HG03025 (cell line): ENCODE measurements at regions not wholly inside any gene's neighbourhood (a gene's known extent, or its start where the extent isn't known, plus 50 kb on each side); places are given as distances from the start of the nearest gene placed in this dataset.
A peak's percentile ranks its signal among the peaks of the same experiment; 100 is the strongest.
"Not testable (repeated sequence)": the region's sequence is repeated elsewhere in the genome, so short reads cannot be mapped to it uniquely, and the experiment has no call there.

Source experiments
- ATAC-seq: cut with Tn5 transposase; IDR thresholded peaks from one replicate; pipeline ENCODE4 v1.9.1; 2021; ENCODE audit warnings: mild to moderate bottlenecking, moderate library complexity; ENCODE audit not compliant: unreplicated experiment, low FRiP score

- no peak for ATAC-seq
These were observed 154.1 kb upstream of the ZSWIM2 start for GRCh38 chr2:187003038-187003554.

- no peak for ATAC-seq
These were observed 153.3 kb upstream of the ZSWIM2 start for GRCh38 chr2:187002242-187002641.

- ATAC-seq = no peak
These were observed 152.3 kb upstream of the ZSWIM2 start for GRCh38 chr2:187001248-187001647.

- ATAC-seq = no peak
These were observed 146.1 kb upstream of the ZSWIM2 start for GRCh38 chr2:186995092-186995491.

GRCh38 chr2:186992597-186992996 is 143.6 kb upstream of the ZSWIM2 start:
- no peak for ATAC-seq

DNA sequence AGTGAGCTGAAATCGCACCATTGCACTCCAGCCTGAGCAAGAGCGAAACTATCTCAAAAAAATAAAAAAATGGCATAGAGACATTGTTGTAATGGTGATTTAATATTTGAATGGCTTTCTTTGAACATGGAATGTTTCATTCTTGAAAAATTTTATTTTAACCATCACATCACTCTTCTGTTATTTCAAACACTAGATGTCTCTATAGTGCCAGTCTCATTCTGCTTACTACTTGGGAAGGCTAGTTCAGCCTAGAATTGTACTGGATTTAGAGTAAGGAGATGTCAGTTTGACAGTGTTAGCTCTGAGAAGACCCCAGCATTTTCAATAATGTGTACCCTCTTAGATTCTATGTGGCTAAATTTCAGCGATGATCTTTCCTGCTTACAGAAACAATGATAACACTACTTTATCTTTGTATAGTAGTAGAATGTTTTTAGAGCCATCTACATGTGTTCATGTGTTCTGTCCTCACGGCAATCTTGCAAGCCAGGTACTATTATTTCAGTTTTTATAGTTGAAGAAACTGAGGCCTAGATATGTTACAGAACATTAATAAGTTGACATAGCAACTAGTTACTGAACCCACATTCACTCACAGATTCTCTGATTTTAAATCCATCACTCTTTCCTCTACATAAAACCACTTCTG is 142.9 kb upstream of the ZSWIM2 start:
- ATAC-seq = no peak

- ATAC-seq = no peak
These were observed 136.0 kb upstream of the ZSWIM2 start for GRCh38 chr2:186984966-186985365.

DNA sequence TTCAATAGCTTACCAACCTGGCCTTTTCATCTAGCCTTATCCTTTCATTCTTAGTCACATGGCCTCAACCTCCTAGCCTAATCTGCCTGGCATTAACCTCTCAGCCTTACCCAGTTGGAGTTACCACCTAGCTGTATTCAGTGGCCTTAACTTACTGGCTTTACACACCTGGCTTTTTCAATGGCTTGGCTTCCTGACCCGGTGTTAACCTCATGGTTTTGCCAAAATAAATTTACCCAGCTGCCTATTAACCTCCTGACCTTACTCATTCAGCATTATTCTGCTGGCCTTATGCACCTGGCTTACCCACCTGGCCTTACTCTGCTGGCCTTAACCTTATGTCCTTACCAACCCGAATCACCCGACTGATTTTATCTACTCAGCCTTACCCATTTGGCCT is 135.5 kb upstream of the ZSWIM2 start:
- no peak for ATAC-seq

- no peak for ATAC-seq
These were observed 132.0 kb upstream of the ZSWIM2 start for GRCh38 chr2:186980787-186981550.

DNA sequence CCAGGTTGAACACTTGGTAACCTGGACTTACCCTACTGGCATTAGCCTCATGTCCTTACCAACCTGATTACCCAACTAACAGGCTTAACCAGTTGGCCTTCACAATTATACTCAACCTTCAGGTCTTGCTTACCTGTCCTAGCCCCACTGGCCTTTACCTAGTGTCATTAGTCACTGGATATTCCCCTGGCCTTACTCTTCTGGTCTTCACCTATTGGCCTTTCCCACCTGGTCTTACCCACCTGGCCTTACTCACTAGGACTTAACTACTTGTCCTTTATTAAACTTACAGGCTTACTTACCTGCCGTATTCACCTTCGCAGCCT is 131.1 kb upstream of the ZSWIM2 start:
- ATAC-seq = no peak

DNA sequence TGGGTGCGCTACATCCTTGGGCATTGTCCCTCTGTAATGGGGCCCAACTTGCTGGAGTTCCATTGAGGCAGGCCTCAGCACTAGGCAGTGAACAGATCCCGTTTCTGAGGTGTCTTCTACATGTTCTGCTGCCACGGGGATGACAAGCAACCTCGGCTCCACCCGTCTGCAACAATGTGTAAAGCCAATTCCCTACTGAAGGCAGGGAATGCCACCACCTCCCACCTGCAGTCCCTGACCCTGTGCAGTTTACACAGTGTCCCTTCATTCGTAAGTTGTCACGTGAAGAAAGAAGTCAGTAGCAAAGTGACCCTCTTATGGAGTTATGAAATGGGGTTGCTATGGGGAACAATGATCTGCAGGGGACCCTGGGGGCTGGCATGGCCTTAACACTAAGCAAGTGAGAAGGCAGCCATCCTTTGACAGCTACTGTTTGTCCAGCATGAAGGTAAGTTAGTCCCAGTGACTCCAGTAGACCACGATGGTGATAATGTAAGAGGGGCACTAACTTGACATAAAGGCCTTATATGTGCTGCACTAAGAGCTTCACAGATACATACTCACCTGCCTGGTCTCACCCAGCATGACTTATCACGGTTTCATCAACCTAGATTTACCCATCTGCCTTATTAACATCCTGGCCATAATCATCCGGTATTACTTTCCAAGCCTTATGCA is 130.6 kb upstream of the ZSWIM2 start:
- ATAC-seq = no peak

- peak; percentile 49 for ATAC-seq
These were observed 128.6 kb upstream of the ZSWIM2 start for GRCh38 chr2:186977433-186978045.

GRCh38 chr2:186976329-186976728 is 127.4 kb upstream of the ZSWIM2 start:
- ATAC-seq = no peak

GRCh38 chr2:186972281-186972970 is 123.5 kb upstream of the ZSWIM2 start:
- no peak for ATAC-seq

DNA sequence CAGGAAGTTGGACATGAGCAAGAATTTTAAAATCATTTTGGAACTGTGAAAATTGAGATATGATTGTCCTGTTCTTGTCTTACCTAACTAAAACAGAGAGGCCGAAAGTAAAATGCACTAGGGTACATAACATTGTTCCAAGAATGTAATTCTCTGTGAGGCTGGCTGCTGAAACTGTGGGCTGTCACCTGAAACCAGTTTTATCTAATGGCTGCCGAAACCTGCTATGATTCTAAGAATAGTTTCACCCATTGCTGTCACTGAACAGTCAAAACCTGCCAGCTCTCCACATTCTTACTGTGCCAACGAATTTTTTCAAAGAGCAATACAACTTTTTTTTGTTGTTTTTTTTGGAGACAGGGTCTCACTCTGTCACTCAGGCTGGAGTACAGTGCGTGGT is 119.3 kb upstream of the ZSWIM2 start:
- ATAC-seq = peak; percentile 96

DNA sequence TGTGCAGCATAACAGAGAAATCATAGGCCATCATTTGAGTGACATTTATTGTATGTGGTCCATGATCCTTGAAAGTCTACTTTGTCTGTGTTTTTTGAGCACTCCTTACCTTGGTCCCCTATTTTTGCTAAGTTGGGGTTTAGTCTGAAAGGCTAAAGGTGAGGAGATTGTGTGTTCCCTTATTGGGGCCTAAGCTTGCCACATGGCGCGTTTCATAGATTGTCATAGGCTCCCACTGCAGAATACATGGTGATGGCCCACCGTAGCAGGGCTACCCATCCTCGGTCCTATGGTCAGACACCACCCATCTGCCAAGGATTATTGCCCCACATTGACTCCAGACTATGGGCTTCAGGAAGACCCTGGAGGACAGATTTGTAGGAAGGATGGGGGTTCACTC is 117.0 kb upstream of the ZSWIM2 start:
- ATAC-seq = no peak

DNA sequence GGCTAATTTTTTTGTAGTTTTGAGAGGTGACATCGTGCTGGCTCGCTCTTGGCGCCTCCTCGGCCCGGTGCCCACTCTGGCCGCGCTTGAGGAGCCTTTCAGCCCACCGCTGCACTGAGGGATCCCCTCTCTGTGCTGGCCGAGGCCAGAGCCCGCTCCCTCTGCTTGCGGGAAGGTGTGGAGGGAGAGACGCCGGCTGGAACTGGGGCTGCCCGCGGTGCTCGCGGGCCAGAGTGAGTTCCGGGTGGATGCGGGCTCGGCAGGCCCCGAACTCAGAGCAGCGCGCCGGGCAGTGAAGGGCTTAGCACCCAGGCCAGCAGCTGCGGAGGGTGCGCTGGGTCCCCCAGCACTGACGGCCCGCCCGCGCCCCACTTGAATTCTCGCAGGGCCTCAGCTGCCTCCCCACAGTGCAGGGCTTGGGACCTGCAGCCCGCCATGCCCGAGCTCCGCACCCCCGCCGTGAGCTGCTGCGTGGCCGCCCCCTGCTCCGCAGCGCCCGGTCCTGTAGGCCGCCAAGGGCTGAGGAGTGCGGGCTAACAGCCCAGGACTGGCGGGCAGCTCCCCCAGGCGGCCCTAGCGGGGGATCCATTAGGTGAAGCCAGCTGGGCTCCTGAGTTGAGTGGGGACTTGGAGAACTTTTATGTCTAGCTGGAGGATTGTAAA is 113.2 kb upstream of the ZSWIM2 start:
- no peak for ATAC-seq

- not testable (repeated sequence) for ATAC-seq
These were observed 111.3 kb upstream of the ZSWIM2 start for GRCh38 chr2:186960241-186960640.

- no peak for ATAC-seq
These were observed 110.5 kb upstream of the ZSWIM2 start for GRCh38 chr2:186959486-186959885.

- no peak for ATAC-seq
These were observed 101.7 kb upstream of the ZSWIM2 start for GRCh38 chr2:186950694-186951093.
